ENCODE measurements at regions not wholly inside any gene's neighbourhood (a gene's known extent, or its start where the extent isn't known, plus 50 kb on each side); places are given as distances from the start of the nearest gene placed in this dataset.
"Not testable (repeated sequence)": the region's sequence is repeated elsewhere in the genome, so short reads cannot be mapped to it uniquely, and the experiment has no call there.

DNA sequence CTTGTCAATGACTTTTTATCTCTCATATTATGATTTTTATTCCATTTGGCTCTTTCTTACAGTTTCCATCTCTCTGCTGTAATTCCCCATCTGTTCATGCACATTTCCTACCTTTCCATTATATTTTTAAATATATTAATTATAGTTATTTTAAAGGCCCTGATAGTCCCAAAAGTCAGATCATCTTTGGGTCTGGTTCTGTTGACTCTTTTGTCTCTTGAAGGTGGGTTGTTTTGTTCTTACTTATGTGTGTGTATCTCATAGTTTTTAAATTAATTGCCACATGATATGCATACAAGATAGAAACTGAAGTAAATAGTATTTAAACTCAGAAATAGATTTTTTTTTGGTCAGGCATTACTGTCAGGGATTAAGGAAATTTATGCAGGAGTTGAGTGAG is 178.0 kb upstream of the AJAP1 start:
- no peak for DNase-seq (ENCODE audit: low read depth in 2 of 2)

DNA sequence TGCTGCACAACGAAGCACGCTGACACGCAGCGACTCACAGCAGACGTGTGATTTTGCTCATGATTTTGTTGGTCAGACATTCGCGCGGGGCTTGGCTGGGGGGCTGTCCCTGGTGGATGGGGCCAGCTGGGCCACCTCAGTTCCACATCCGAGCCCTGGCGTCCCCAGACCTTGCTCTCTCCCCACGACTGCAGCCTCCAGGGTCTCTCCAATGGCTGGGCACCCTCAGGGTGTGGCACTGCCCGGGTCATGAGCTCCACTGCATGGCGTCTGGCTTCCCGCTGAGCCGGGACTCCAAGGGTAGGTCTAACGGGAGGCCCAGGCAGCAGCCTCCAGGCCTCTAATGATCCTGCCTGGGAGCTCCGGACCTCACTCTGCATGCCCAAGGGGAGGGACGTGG is 173.0 kb upstream of the AJAP1 start:
- DNase-seq (ENCODE audit: low read depth in 2 of 2) = no peak

DNA sequence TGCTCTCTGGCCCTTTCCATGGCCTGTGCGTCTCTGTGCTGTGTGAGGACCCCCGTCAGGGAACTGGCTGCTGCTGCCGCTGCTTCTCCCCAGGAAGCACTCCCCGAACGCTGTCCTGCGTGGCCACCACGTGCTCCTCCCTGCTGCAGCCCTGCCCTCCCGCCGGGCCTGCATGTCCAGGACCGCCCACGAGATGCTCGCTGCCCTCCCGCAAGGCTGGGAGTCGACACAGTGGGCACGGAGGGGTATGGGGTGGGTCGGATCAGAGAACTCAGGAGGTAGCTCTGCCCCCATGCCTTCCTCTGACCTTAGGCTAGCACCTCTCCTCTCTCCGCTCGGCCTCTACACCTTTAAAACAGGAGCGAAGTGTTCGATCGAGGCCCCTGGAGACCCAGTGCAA is 171.9 kb upstream of the AJAP1 start:
- no peak for DNase-seq (ENCODE audit: low read depth in 2 of 2)

DNA sequence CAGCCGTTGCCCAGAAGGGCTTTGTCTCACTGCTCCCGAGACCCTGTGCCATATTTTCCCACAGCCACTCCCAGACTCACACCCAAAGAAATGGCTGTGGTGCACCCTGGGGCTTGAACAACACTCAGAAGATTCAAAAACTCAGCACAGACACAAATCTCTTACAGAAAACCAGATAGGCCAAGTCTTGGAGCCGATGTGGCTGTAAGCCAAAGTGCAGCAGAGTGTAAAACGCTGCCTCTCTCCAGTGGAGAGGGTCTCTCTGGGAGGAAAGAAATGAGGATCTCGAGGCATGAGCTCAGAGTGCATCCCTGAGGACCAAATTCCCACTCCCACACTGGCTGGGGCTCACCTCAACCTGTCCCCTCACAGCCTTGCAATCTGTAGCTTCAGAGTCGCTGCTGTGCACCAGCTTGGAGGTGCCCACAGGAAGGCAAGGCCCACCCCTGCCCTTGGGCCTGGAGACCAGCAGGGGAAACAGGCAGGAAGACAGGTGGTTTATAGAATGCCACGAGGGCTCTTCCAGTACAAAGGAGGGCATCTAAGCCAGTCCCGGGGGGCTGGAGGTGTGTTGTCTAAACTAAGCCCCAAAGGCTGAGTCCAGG is 171.3 kb upstream of the AJAP1 start:
- no peak for DNase-seq (ENCODE audit: low read depth in 2 of 2)

DNA sequence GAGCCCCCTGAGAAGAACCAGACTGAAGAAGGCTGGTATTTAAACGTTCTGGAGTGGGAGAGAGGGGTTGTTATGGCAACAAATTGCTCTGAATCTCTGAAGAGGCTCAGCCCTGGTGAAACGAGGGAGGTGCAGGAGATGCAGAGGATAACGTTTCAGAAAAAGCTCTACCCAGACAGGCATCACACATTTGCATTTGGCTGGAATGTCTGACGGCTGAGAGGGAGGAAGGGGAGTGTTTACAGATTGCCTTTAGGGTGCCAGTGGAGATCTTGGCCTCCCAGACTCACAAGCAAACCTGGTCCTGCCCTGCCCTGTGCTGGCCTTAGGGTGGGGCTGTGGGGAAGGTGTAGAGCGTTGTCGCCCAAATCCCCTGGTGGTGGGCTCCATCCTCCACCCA is 169.0 kb upstream of the AJAP1 start:
- DNase-seq (ENCODE audit: low read depth in 2 of 2) = no peak

DNA sequence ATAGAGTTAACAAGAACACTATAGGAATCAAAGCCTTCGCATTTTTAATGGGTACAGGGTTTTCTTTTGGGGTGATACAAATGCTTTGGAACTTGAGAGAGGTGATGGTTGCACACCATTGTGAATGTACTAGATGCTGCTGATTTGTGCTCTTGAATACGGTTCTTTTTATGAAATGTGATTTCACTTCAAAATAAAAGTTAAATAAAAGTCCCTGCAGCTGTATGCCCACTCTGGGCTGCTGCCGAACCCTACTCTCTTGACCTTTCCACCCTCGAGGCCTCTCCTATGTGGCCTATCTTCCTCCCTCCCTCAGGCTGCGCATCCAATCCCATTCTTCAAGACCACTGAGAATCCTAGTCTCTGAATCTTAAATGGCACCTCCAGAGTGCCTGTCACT is 168.5 kb upstream of the AJAP1 start:
- no peak for DNase-seq (ENCODE audit: low read depth in 2 of 2)

DNA sequence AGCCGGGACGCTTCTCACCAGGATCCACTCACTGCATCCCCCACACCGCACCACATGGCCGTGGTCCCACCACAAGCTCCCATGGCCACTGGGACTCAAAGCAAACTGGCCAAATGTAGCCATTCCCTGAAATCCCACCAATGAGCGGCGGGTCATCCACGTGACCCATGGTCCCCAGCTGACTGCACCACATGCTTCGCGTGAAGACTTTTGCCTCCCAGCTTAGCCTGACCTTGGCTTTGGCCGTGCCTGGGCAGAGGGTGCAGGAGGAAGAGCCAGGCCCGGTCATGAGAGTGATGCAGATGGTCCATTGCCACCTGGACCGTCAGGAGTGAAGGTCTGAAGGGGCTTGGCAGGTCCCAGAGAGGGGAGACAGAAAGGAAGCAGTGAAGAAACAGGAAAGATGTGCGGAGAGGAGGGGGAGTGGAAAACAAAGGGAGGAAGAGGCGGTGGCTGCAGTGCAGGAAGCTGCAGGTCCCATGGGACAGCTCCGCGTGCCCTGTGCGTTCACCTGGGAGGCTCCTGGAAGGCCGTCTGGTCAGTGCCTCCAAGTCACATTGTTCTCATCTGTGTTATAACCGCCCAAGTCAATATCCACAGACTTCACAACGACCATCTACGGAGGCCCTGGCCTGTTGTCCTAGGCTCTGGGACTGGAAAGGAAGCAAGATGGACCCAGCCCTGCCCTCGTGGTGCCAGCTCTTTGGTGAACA is 167.8 kb upstream of the AJAP1 start:
- DNase-seq (ENCODE audit: low read depth in 2 of 2) = no peak

DNA sequence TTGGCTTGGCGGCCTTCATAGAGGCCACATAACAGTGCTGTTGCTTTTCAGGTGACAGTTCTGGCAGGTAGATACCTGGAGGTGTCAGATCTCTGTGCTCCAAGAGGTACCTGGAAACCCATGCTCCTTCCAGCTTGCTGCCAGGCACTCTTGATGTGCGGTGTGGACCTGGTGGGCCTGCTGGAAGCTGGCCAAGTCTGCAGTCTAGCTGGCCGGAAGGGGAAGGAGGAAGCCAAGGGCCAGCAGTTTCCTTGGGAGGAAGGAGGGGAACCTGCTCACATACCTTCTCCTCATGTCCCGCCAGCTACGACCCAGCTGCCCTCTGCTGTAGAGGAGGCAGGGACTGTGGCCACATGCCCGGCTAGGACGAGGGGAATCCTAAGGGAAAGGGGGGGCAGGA is 166.4 kb upstream of the AJAP1 start:
- DNase-seq (ENCODE audit: low read depth in 2 of 2) = no peak

DNA sequence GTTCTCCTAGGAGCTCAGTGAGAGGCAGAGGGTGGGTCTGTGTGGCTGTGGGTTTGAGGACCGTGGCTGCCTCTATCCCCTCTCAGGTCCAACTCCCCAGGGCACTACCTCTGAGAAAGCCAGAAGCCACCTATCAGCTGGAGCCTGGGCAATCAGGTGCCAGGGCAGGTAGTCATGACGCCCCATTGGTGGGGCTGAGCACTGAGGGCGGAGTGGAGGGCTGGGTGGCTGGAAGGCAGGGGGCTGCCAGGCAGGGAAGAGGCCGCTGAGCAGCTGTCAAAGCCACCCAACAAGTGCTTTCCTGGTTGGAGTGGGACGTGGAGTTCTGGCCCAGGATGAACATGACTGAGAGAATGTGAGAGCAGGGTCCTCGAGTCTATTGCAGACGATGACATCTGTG is 164.9 kb upstream of the AJAP1 start:
- DNase-seq (ENCODE audit: low read depth in 2 of 2) = no peak

DNA sequence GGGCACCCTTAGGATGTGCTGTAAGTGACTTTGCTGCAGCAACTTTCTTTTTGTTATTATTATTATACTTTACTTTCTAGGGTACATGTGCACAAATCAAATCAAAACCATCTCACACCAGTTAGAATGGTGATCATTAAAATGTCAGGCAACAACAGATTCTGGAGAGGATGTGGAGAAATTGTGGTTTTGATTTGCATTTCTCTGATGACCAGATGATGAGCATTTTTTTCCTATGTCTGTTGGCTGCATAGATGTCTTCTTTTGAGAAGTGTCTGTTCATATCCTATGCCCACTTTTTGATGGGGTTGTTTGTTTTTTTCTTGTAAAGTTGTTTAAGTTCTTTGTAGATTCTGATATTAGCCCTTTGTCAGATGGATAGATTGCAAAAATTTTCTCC is 164.4 kb upstream of the AJAP1 start:
- not testable (repeated sequence) for DNase-seq (ENCODE audit: low read depth in 2 of 2)

DNA sequence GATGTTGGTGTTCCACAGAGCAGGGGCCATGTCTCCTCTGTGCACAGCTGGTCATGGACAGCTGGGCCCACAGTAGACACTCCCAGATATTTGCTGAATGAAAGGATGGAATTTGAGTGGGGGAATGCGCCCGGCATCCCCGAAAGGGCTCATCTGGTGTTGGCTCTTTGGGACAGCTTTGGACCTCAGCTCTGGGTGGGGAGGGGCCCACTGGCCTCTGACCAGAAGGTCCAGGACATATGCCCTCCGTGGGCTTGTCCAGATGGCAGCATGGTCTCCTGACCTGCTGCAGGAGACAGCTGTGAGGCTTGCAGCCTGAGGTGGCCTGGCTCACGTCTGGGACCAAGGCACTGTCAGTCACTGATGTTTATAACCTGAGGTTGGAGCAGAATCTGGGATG is 160.4 kb upstream of the AJAP1 start:
- DNase-seq (ENCODE audit: low read depth in 2 of 2) = no peak

DNA sequence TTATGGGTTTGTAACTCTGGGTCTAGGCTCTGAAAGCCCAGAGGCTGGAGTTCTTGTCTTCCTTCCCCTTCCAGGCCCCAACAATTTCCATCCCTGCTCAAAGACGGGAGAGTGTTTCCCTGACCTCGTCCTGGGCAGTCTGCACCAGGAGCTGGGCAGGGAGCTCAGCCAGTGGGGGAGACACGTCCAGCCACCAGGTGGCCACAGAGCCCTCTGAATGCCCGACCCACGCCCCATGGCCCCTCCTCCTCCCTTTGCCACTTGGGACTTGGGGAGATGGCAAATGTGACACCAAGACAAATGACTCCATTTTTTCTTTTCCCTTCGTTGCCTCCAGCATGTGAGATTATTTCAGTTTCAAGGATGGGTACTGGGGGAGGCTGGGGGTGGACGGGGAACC is 159.9 kb upstream of the AJAP1 start:
- DNase-seq (ENCODE audit: low read depth in 2 of 2) = no peak

DNA sequence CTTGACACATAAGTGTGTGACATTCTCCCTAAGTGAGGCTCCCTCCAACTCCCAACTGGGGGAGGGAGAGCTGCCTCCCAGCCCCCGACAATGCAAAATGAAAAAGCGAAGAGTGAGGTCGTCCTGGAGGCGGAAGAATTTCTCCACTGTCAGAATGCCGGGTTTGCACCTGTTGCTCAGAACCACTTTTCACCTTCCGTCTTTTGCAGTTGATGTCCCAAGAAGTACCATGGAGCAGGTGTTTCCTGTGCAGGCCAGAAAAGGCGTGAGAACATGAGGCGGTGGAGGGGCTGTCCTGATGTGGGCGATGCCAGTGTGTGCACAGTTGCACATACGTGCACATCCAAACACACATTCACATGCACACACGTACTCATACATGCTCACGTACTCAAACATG is 158.6 kb upstream of the AJAP1 start:
- no peak for DNase-seq (ENCODE audit: low read depth in 2 of 2)

DNA sequence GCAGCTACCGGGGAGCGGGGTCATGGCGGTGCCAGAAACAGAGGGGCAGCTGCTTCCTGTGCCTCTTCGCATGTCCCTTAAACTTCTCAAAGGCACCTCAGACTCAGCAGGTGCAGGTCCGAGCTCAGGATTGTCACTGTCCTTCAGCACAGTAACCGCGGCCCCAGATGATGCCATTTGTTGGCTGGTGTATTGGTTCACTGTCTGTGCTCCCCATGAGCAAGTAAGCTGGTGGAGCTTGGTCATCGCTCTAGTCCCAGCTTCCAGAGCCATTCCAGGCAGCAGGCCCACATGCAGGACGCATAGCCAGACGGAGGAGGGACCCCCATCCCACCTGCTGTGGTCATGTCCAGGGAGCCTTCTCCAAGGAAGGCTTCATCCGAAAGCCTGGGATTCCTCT is 154.0 kb upstream of the AJAP1 start:
- no peak for DNase-seq (ENCODE audit: low read depth in 2 of 2)

DNA sequence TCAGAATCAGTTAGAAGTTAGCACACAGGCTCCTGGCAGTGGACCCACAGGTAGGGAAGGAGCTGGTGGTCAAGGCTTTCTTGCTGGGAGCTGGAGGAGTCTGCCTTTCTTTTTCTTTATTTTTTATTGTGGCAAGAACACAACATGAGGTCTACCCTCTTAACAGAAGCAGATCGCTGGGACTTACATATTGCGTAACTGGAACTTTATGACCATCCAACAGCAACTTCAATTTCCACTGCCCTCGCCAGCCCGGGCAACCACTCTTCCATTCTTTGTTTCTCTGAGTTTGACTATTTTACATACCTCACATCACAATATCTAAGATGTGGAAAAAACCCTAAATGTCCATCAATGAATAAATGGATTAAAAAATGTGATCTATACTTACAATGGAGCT is 147.8 kb upstream of the AJAP1 start:
- no peak for DNase-seq (ENCODE audit: low read depth in 2 of 2)

DNA sequence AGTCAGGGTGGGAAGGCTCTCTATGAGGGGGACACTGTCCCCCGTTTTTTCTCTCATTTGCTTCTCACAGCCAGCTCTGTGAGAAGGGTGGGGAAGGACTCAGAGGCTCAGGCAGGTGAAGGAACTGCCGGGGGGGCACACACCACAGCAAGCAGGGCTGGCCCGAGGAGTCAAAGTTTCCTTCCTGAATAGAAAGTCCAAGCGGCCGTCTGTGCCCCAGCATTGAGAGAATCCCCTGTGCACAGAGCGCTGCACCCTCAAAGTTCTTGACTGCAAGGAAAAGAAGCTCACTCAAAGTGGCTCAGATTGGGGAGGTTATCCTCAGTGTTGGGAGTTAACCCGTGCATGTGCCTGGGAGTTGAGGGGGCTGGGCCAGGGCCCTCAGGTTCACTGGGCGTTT is 145.2 kb upstream of the AJAP1 start:
- DNase-seq (ENCODE audit: low read depth in 2 of 2) = no peak

DNA sequence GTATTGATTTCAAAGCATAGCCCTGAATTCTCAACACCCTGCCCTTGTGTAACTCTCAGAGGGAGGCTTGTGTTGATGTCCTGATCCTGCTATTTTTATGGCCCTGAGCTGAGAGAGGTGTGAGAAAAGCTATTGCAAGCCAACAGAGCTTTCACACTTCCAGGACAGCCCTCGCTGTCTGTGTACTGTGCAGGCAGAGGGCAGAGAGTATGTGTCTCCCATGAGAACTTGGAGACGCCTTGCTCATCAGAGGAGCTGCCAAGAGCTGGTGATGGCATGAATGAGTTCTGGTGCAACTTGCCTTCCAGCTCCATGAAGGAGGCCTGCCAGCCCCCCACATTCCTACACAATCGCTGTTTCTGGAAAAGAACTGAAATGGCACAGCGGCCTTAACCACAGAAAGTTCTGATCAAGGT is 144.1 kb upstream of the AJAP1 start:
- DNase-seq (ENCODE audit: low read depth in 2 of 2) = no peak

DNA sequence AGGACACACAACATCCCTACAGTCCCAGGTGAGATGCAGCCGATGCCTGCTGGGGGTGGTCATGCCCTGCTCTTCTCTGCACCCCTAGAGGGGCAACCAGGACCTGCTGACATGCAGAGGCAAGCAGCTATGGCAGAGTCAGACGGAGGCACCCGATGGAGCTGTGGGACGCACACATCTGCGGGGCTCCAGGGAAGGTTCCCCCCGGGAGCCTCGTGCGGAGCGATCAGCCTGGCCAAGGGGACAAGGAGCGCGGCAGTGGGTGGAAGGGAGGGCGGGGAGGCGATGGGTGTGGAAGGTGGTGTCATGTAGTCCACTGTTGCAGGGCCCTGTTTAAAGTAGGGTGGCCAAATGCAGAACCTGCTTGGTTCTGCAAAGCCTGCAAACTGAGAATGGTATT is 143.0 kb upstream of the AJAP1 start:
- DNase-seq (ENCODE audit: low read depth in 2 of 2) = no peak

DNA sequence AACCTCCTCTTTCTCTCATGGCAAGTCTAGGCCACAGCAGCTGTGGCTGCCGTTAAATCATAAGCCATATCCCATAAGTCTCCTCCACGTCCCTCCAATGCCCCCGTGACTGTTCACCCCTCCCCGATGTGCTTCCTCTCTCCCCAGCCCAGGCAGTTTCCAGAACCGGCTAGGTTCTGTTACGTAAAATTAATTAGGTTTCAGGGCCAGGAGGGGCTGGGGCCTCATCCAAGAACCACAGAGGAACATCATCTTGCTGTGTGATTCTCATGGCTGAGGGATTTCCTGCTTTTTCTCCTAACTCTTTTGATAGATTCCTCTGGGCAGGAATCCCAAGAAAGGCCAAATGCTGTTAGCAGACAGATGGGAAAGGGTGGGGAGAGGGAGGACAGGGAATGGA is 141.8 kb upstream of the AJAP1 start:
- DNase-seq (ENCODE audit: low read depth in 2 of 2) = no peak

DNA sequence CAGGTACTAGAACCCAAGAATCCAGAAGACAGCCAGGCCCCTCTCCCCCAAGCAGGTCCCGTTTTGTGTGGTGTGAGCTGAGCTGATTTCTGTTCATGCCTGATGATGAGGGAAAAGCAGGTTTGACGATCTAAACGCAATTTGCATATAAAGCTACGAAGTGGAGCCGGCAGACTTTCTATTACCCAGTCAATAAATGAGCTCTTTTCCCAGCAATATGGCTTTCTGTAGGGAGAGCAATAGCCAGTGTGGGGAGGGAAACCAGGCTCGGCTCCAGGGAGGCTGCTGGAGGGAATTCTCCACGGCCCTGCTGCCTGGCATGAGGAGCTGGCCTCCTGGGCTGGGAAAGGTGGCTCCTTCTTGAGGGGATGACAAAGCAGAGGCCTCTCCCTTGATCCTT is 140.7 kb upstream of the AJAP1 start:
- no peak for DNase-seq (ENCODE audit: low read depth in 2 of 2)

DNA sequence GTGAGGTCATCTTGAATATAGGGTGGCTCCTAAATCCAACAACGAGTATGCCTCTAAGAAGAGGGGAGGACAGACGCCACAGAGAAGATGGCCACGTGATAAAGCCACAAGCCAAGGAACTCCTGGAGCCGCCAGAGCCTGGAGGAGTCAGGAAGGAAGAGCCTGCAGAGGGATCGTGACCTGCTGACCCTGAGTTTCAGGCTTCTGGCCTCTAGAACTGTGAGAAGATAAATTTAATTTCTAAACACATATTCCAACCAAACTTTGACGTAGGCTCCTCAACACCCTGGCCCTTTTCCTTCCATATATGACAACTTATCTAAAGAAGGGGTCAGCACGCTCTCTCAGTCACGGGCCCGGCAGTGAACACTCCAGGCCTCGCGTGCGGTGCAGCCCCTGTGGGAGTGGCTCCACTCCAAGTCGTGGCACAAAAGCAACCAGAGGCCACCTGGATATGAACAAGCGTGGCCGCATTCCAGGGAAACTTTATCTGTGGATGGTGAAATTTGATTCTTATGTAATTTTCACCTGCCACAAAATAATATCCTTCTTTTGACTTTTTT is 138.6 kb upstream of the AJAP1 start:
- no peak for DNase-seq (ENCODE audit: low read depth in 2 of 2)

DNA sequence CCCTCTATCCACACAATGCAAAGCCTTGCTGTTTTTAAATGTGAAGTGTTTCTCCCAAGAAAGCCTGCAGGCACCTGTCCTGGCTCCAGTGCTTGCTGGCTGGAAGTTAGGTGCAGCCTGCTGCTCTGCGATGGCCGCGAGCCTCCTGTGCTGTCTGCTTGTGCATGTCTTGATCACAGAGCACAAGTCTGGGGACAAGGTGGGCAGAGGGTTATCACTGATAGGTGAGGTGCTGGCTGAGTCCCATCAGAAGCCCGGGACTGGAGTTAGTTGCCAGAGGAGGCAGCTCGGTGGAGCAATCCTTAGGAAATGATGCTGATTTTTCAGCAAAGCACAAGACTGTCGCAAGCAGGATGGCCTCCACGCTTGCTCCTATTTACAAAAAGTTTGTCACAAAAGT is 137.8 kb upstream of the AJAP1 start:
- DNase-seq (ENCODE audit: low read depth in 2 of 2) = no peak

DNA sequence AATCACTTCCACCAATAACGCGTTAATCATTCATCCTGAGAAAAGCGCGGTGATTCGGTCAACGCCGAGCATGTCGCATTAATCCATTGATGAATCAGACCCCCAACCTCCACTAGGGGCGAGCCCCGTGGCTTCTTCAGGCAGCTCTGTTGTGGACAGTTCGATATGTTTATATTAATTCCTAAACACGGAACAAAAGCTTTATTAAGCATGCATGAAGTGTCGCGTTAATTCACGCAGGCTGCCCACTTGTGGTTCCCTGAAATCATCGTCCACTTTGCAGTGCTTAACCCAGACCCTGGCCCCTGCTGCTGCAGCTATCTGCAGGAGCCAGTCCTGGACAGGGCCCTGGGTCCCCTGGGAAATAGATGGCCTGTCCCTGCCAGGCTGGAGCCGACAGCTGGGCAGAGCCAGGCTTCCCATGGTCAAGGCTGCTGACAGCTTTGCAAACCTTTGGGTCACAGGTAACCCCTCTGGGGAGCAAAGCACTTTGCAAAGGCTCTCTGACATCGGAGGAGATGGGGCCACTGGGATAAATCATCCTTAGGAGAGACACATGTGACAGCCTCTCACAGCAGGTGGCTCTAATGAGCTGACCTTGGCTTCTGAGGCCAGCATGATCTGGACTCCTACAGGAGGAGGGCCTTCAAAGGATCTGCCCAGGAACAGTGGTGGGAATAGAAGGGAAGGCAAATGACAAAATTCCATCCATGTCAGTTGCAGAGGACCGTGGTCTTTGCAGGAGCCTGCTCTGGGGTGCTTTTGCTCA is 137.0 kb upstream of the AJAP1 start:
- DNase-seq (ENCODE audit: low read depth in 2 of 2) = no peak
